HG03432 (cell line): ENCODE measurements at regions not wholly inside any gene's neighbourhood (a gene's known extent, or its start where the extent isn't known, plus 50 kb on each side); places are given as distances from the start of the nearest gene placed in this dataset.

Source experiments
- ATAC-seq: cut with Tn5 transposase; IDR thresholded peaks from one replicate; pipeline ENCODE4 v1.9.1; 2021; ENCODE audit warnings: mild to moderate bottlenecking, moderate library complexity; ENCODE audit not compliant: unreplicated experiment

GRCh38 chr9:32319312-32319929 is 65.0 kb upstream of the ACO1 start:
- ATAC-seq, result no peak

GRCh38 chr9:32322622-32323021 is 61.8 kb upstream of the ACO1 start:
- ATAC-seq, result no peak

- no peak for ATAC-seq
These were observed 58.3 kb upstream of the ACO1 start for GRCh38 chr9:32326146-32326545.

- ATAC-seq, result no peak
These were observed 53.2 kb upstream of the ACO1 start for GRCh38 chr9:32331240-32331639.

- ATAC-seq, result no peak
These were observed 50.3 kb upstream of the ACO1 start for GRCh38 chr9:32334112-32334511.
